A673 (cell line): ENCODE measurements at regions not wholly inside any gene's neighbourhood (a gene's known extent, or its start where the extent isn't known, plus 50 kb on each side); places are given as distances from the start of the nearest gene placed in this dataset.

Experiments used
- BruUV-seq: library from RNA; stranded (reverse); fragments of 400-500 nt; replicated peaks from 2 replicates; lab custom pipeline; 2021; lab: Mats Ljungman, UMichigan
- CTCF ChIA-PET: fragments of 300-600 bp; sonication (Branson Sonifier 250); formaldehyde crosslinking; loops from one replicate; lab custom pipeline; 2022; ENCODE audit warnings: antibody characterized with exemption; lab: Charles Lee
- POLR2A ChIA-PET: fragments of 300-600 bp; sonication (Branson Sonifier 250); formaldehyde crosslinking; loops from one replicate; lab custom pipeline; 2022; ENCODE audit warnings: antibody characterized with exemption; ENCODE audit not compliant: low non-redundant PET; lab: Charles Lee
- DNase-seq: peaks from one replicate; pipeline ENCODE4 v3.0.0-alpha.2; 2015; ENCODE audit warnings: low spot score
- H3K27ac ChIP-seq: fragments of 200-600 bp; sonication (generic); 2 replicates; pipeline ENCODE4 v1.5.1; 2016; ENCODE audit warnings: mixed run types, low read depth, mild to moderate bottlenecking, mixed read lengths, antibody characterized with exemption, low read length; ENCODE audit not compliant: poor library complexity, severe bottlenecking
- H3K27me3 ChIP-seq: fragments of 200-600 bp; sonication (generic); replicated peaks from 2 replicates; pipeline ENCODE4 v1.6.1; 2017; ENCODE audit warnings: mixed run types, low read depth, mild to moderate bottlenecking, mixed read lengths, antibody characterized with exemption, low read length; ENCODE audit not compliant: insufficient read depth, poor library complexity
- H3K36me3 ChIP-seq: fragments of 200-600 bp; sonication (generic); 2 replicates; pipeline ENCODE4 v1.6.1; 2016; ENCODE audit warnings: mixed run types, mild to moderate bottlenecking, mixed read lengths, antibody characterized with exemption, low read length; ENCODE audit not compliant: insufficient read depth, poor library complexity, severe bottlenecking
- H3K4me1 ChIP-seq: fragments of 200-600 bp; sonication (generic); 2 replicates; pipeline ENCODE4 v1.6.1; 2017; ENCODE audit warnings: mixed run types, mild to moderate bottlenecking, mixed read lengths, antibody characterized with exemption, low read length; ENCODE audit not compliant: insufficient read depth, poor library complexity, severe bottlenecking
- H3K4me3 ChIP-seq: fragments of 200-600 bp; sonication (generic); 2 replicates; pipeline ENCODE4 v1.5.1; 2016; ENCODE audit warnings: low read depth, mixed run types, mild to moderate bottlenecking, mixed read lengths, low read length; ENCODE audit not compliant: poor library complexity, severe bottlenecking
- H3K9me3 ChIP-seq: fragments of 200-600 bp; sonication (generic); 2 replicates; pipeline ENCODE4 v1.6.1; 2016; ENCODE audit warnings: mixed run types, low read depth, mild to moderate bottlenecking, mixed read lengths, antibody characterized with exemption, low read length; ENCODE audit not compliant: poor library complexity, severe bottlenecking
- CTCF ChIP-seq: fragments of 300-800, 200-600 bp; sonication (generic); conservative IDR thresholded peaks from 2 replicates; pipeline ENCODE4 v1.5.1; 2017; ENCODE audit warnings: low read depth, mild to moderate bottlenecking, antibody characterized with exemption, low read length, moderate library complexity, mixed read lengths
- EZH2 ChIP-seq: fragments of 200-600 bp; sonication (generic); IDR thresholded peaks from 2 replicates; pipeline ENCODE4 v1.6.1; 2017; ENCODE audit warnings: borderline replicate concordance, low read depth, mild to moderate bottlenecking, mixed read lengths, antibody characterized with exemption, low read length; ENCODE audit not compliant: poor library complexity, severe bottlenecking
- intact Hi-C: fragments of 100-400 bp; cut with micrococcal nuclease; formaldehyde crosslinking; loops from one replicate; pipeline ENCODE4 v1.10.0; 2022; ENCODE audit not compliant: unreplicated experiment

DNA sequence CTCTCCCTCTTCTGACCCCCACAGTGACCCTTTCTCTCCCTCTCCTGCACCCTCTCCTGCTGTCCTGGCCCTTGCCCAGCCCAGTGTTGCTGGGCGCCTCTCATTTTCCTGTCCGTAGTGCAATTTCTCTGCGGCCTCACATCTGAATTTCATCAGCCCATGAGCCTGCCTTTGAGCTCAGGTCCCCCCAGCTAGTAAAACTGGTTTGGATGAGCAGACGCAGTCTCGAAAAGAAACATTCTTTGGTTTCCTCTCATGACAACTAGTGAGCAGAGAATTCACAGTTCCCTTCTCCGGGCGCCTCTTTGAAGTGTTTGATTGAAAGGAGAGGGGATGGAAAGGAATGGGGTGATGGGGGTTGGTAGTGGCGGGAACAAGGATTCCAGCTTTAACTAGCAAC is 126.0 kb upstream of the CADM1 start:
- ChIA-PET CTCF (no interaction called here), POLR2A (no interaction called here)
- Histone ChIP-seq H3K4me1 (no peaks in the 10 kb centered on the region), H3K36me3 (no peaks in the 10 kb centered on the region), H3K9me3 (no peaks in the 10 kb centered on the region), H3K27ac (no peak overlapping the region), H3K27me3 (no peaks in the 10 kb centered on the region), H3K4me3 (no peak overlapping the region)
- no peak for DNase-seq
- BruUV-seq = no TSS peak
- TF ChIP-seq EZH2 (no peak), CTCF (no peak)
- intact Hi-C loops = no loop called here

GRCh38 chr11:115629456-115630015 is 125.3 kb upstream of the CADM1 start:
- TF ChIP-seq EZH2 (no peak), CTCF (no peak)
- Histone ChIP-seq H3K4me3 (no peak overlapping the region), H3K36me3 (no peaks in the 10 kb centered on the region), H3K27ac (no peak overlapping the region), H3K27me3 (no peaks in the 10 kb centered on the region), H3K9me3 (no peaks in the 10 kb centered on the region), H3K4me1 (no peaks in the 10 kb centered on the region)
- CTCF ChIA-PET = no interaction called here
- intact Hi-C loops = no loop called here
- POLR2A ChIA-PET = no interaction called here
- BruUV-seq = no TSS peak
- DNase-seq = no peak

- Histone ChIP-seq H3K9me3 (no peaks in the 10 kb centered on the region), H3K27ac (no peak overlapping the region), H3K36me3 (no peaks in the 10 kb centered on the region), H3K4me1 (no peaks in the 10 kb centered on the region), H3K27me3 (no peaks in the 10 kb centered on the region), H3K4me3 (no peak overlapping the region)
- no peak for DNase-seq
- intact Hi-C loops = no loop called here
- no TSS peak for BruUV-seq
- ChIA-PET POLR2A (no interaction called here), CTCF (no interaction called here)
- TF ChIP-seq EZH2 = no peak
- TF ChIP-seq CTCF = no peak
Measured at GRCh38 chr11:115627666-115628460, 123.6 kb upstream of the CADM1 start.
